ENCODE measurements at regions not wholly inside any gene's neighbourhood (a gene's known extent, or its start where the extent isn't known, plus 50 kb on each side); places are given as distances from the start of the nearest gene placed in this dataset.

- TF ChIP-seq CTCF (IDR thresholded peaks at IDR 0.05; ENCODE audit: low read depth, low read length, poor library complexity, severe bottlenecking) (no peak), EZH2phosphoT487 (IDR thresholded peaks at IDR 0.05; ENCODE audit: borderline replicate concordance, low read length) (no peak)
Measured at GRCh38 chr4:36870121-36870520, 374.4 kb upstream of the NWD2 start.
